ENCODE measurements at regions not wholly inside any gene's neighbourhood (a gene's known extent, or its start where the extent isn't known, plus 50 kb on each side); places are given as distances from the start of the nearest gene placed in this dataset.

GRCh38 chr11:28547321-28547741 is 439.1 kb downstream of the METTL15 start:
- TF ChIP-seq CTCF (IDR thresholded peaks at IDR 0.05) (no peak), EZH2 (IDR thresholded peaks at IDR 0.05; ENCODE audit: borderline replicate concordance, insufficient read depth, low read depth, low read length, poor library complexity, severe bottlenecking) (no peak)

Data from B cell (primary cell).